ENCODE measurements at regions not wholly inside any gene's neighbourhood (a gene's known extent, or its start where the extent isn't known, plus 50 kb on each side); places are given as distances from the start of the nearest gene placed in this dataset.

DNA sequence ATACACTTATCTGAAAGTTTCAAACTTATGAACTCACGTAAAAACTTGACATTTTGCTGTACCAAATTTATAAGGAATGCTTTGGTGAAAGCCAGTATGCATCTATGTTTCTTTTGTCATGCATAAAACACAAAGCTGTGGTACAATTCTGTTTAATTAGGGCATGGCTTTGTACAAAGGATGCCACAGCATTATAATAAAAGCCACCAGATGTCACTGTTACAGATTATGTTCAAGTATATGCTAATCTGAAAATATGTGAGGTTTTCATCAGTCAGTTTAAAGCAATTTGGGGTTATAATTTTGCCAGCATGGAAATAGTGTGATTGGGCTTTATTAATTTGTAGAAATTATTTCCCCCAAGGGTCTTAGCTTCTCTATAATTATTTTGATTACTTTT, 69.0 kb downstream of the ATOH1 start:
- intact Hi-C loops (cut with DNase I; ENCODE audit: low total_unique reads): no loop called here
- Histone ChIP-seq H3K4me1 (no peaks in the 10 kb centered on the region), H3K9me3 (no peaks in the 10 kb centered on the region), H3K4me3 (no peak overlapping the region), H3K36me3 (no peaks in the 10 kb centered on the region), H3K27me3 (no peaks in the 10 kb centered on the region), H3K27ac (no peak overlapping the region)
- TF ChIP-seq EP300 (IDR thresholded peaks at IDR 0.05): no peak
- TF ChIP-seq, protein P1, sequence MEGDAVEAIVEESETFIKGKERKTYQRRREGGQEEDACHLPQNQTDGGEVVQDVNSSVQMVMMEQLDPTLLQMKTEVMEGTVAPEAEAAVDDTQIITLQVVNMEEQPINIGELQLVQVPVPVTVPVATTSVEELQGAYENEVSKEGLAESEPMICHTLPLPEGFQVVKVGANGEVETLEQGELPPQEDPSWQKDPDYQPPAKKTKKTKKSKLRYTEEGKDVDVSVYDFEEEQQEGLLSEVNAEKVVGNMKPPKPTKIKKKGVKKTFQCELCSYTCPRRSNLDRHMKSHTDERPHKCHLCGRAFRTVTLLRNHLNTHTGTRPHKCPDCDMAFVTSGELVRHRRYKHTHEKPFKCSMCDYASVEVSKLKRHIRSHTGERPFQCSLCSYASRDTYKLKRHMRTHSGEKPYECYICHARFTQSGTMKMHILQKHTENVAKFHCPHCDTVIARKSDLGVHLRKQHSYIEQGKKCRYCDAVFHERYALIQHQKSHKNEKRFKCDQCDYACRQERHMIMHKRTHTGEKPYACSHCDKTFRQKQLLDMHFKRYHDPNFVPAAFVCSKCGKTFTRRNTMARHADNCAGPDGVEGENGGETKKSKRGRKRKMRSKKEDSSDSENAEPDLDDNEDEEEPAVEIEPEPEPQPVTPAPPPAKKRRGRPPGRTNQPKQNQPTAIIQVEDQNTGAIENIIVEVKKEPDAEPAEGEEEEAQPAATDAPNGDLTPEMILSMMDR (IDR thresholded peaks at IDR 0.05): peak in 1 of 7 experiments; percentile 13
- peak in 1 of 2 donors; percentile 8 for DNase-seq
- 72 to 85% (median 82%) methylated on average over 1 of the region's 1 CpG for WGBS, 5 donors

DNA sequence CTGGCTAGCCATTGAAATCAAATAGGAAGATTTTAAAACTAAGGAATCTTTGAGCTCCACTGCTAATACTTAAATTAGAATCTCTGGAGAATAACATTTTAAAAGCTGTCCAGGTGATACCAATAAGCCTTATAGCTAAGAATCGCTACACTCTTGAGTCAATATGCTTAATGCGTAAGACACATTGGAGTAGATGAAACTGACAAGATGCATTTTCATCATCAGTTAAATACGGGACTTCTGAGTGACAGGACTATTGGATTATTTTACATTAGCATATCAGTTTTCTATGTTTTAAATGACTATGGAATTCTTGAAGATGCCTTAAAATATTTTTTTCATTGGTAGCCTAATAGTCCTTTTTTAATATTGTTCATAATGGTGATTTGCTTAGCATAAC, 80.2 kb downstream of the ATOH1 start:
- H3K9me3 ChIP-seq: no peaks in the 10 kb centered on the region
- no peak overlapping the region for H3K4me3 ChIP-seq
- H3K4me1 ChIP-seq: no peaks in the 10 kb centered on the region
- H3K36me3 ChIP-seq: no peaks in the 10 kb centered on the region
- 63 to 93% (median 85%) methylated on average over 3 of the region's 3 CpGs for WGBS, 5 donors
- H3K27me3 ChIP-seq: no peaks in the 10 kb centered on the region
- TF ChIP-seq POLR2A (IDR thresholded peaks at IDR 0.05): no peak
- TF ChIP-seq, protein P1 (IDR thresholded peaks at IDR 0.05): no peak
- TF ChIP-seq EP300 (IDR thresholded peaks at IDR 0.05): no peak
- no peak for TF ChIP-seq POLR2AphosphoS5 (IDR thresholded peaks at IDR 0.05)
- DNase-seq: no peak
- H3K27ac ChIP-seq: no peak overlapping the region
- intact Hi-C loops (cut with DNase I; ENCODE audit: low total_unique reads): no loop called here

DNA sequence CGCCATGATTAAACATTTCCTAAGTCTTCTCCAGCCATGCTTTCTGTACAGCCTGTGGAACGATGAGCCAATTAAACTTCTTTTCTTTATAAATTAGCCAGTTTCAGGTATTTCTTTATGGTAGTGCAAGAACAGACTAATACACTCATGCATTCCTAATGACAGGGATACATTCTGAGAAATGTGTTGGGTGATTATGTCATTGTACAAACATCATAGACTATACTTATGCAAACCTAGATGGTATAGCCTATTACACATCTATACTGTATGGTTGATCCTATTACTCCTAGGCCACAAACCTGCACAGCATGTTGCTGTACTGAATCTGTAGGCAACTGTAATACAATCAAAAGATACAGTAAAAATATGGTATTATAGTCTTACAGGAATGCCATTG, 83.1 kb downstream of the ATOH1 start:
- H3K27me3 ChIP-seq: no peaks in the 10 kb centered on the region
- TF ChIP-seq POLR2AphosphoS5 (IDR thresholded peaks at IDR 0.05): no peak
- TF ChIP-seq POLR2A (IDR thresholded peaks at IDR 0.05): no peak
- no peak for TF ChIP-seq EP300 (IDR thresholded peaks at IDR 0.05)
- TF ChIP-seq, protein P1 (IDR thresholded peaks at IDR 0.05): no peak
- H3K27ac ChIP-seq: no peak overlapping the region
- DNase-seq: no peak
- H3K4me1 ChIP-seq: no peaks in the 10 kb centered on the region
- intact Hi-C loops (cut with DNase I; ENCODE audit: low total_unique reads): no loop called here
- H3K4me3 ChIP-seq: no peak overlapping the region
- WGBS, 5 donors: 90 to 98% (median 93%) methylated on average over 2 of the region's 2 CpGs
- H3K9me3 ChIP-seq: no peaks in the 10 kb centered on the region
- H3K36me3 ChIP-seq: no peaks in the 10 kb centered on the region

DNA sequence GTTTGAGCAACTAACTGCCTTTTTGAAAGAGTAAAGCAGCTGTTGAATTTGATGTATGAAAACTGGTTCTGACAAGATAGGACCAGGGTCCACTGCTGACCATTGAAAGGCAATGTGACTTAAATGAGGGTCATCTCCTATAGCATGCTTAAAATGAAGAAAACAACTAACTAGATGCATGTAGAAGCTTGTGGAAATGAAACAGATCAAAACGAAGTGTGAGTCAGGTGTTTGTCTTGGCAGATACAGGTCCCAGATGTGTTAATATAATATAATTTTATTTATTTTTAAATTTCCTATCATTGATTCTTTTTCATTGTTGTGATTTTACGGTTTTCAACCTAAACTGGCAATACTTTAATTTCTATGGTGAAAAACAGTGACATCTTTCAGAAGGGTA, 83.6 kb downstream of the ATOH1 start:
- Histone ChIP-seq H3K4me3 (no peak overlapping the region), H3K4me1 (no peaks in the 10 kb centered on the region), H3K36me3 (no peaks in the 10 kb centered on the region), H3K27me3 (no peaks in the 10 kb centered on the region), H3K27ac (no peak overlapping the region), H3K9me3 (no peaks in the 10 kb centered on the region)
- intact Hi-C loops (cut with DNase I; ENCODE audit: low total_unique reads): no loop called here
- TF ChIP-seq POLR2AphosphoS5 (IDR thresholded peaks at IDR 0.05) (no peak), POLR2A (IDR thresholded peaks at IDR 0.05) (no peak), EP300 (IDR thresholded peaks at IDR 0.05) (no peak)
- TF ChIP-seq, protein P1 (IDR thresholded peaks at IDR 0.05): no peak
- 66 to 80% (median 72%) methylated on average over 2 of the region's 2 CpGs for WGBS, 5 donors
- no peak for DNase-seq
